ENCODE measurements at regions not wholly inside any gene's neighbourhood (a gene's known extent, or its start where the extent isn't known, plus 50 kb on each side); places are given as distances from the start of the nearest gene placed in this dataset.
"Not testable (repeated sequence)": the region's sequence is repeated elsewhere in the genome, so short reads cannot be mapped to it uniquely, and the experiment has no call there.

DNA sequence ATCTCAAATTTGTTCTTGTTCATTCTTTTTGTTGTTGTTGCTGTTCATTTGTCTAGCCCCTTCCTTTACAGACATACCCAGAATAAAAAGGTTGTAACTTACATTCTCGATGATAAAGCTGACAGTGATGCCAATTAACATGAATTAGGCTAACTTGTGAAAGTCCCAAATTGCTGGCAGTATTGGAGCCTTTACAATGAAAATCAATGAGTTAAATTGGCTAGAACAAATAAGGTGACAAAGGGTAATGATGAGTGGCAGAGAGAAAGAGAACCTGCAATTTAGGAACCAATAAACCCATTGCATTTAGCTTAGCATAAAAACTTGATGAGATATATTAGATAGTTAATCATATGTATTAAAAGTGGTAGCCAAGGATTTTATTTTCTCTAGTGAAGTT lies 521.0 kb downstream of the ADCYAP1 start:
- DNase-seq (ENCODE audit: low spot score): no peak
- Histone ChIP-seq H3K4me3 (no peak overlapping the region), H3K27ac (no peak overlapping the region)
- TF ChIP-seq, protein P1, sequence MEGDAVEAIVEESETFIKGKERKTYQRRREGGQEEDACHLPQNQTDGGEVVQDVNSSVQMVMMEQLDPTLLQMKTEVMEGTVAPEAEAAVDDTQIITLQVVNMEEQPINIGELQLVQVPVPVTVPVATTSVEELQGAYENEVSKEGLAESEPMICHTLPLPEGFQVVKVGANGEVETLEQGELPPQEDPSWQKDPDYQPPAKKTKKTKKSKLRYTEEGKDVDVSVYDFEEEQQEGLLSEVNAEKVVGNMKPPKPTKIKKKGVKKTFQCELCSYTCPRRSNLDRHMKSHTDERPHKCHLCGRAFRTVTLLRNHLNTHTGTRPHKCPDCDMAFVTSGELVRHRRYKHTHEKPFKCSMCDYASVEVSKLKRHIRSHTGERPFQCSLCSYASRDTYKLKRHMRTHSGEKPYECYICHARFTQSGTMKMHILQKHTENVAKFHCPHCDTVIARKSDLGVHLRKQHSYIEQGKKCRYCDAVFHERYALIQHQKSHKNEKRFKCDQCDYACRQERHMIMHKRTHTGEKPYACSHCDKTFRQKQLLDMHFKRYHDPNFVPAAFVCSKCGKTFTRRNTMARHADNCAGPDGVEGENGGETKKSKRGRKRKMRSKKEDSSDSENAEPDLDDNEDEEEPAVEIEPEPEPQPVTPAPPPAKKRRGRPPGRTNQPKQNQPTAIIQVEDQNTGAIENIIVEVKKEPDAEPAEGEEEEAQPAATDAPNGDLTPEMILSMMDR (IDR thresholded peaks at IDR 0.05): no peak

DNA sequence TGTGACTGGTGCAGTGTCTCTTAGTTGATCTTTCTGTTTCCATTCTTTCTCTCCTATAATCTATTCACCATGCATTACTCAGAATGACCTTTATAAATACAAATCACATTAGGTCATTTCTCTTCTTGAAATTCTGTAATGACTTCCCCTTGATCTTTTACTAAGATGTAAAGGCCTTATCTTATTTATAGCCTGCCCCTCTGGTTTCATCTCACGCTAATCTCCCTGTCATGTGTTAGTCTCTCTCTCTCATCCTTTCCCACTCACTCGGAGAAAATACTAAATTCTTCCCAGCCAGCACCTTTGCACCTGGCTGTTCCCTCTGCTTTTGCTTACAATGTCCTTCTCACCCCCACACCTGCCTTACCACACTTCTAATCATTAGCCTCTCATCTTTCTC lies 530.8 kb downstream of the ADCYAP1 start:
- TF ChIP-seq, protein P1 (IDR thresholded peaks at IDR 0.05): no peak
- Histone ChIP-seq H3K27ac (no peak overlapping the region), H3K4me3 (no peak overlapping the region)
- DNase-seq (ENCODE audit: low spot score): no peak

DNA sequence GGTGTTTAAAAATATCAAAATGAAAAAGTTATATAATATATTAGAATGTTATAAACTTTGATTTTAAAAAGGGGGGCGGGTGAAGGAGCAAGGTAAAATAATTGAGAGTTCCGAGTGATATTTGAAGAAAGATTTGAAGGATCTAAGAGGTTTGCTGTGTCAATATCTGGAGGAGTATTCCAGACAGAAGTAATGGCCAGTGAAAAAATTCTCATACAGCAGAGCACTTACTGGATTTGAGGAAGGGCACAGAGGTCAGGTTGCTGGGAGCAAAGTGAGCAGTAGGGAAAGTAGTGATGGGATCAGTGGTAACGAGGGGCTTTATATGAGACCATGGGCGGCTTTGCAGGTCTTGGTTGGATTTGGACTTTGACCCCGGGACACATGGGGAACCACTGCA lies 531.5 kb downstream of the ADCYAP1 start:
- H3K4me3 ChIP-seq: no peak overlapping the region
- no peak for DNase-seq (ENCODE audit: low spot score)
- TF ChIP-seq, protein P1 (IDR thresholded peaks at IDR 0.05): no peak

DNA sequence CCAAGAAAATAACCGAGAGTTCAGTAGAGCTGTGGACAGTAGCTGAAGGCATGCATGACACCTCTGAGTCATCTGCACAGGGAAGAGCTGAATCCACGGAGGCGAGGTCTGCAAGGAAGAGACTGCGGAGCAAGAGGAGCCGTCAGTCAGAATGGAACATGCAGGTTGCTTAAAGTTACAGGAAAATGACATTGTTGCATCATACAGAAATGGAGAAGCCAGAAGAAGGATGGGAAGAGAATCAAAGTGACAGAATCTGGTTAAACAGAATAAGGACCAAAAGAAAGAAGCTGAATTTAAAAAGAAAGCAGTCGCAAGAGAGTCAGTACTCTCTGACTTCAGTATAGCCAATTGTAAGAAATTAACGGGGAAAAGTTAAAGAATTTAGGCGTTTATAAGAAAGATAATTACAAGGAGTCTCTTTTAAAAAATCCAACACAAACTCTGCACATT lies 533.8 kb downstream of the ADCYAP1 start:
- H3K4me3 ChIP-seq: no peak overlapping the region
- TF ChIP-seq, protein P1 (IDR thresholded peaks at IDR 0.05): no peak
- no peak for DNase-seq (ENCODE audit: low spot score)
- H3K27ac ChIP-seq: no peak overlapping the region

More for the DNA sequence above, 531.5 kb downstream of the ADCYAP1 start:
- H3K27ac ChIP-seq: no peak overlapping the region

DNA sequence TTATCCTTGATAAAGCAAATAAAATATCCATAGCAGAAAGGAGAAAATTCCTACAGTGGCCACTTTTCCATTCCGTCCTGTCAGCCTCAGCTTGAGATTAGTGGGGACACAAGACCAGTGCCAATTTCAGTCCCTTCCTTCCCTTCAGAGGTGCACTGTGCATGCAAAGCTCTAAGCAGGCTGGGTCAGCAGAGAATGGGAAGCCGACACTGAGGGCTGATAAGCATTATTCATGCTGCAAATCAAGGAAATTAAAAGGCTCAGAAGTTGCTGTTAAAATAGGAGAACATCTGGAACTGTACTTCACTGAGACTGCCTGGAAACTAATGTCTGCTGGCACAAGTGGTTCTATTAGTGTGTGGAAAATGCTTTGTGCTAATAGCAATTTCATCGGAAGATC lies 534.3 kb downstream of the ADCYAP1 start:
- DNase-seq (ENCODE audit: low spot score): no peak
- TF ChIP-seq, protein P1 (IDR thresholded peaks at IDR 0.05): no peak
- no peak overlapping the region for H3K4me3 ChIP-seq
- H3K27ac ChIP-seq: no peak overlapping the region

DNA sequence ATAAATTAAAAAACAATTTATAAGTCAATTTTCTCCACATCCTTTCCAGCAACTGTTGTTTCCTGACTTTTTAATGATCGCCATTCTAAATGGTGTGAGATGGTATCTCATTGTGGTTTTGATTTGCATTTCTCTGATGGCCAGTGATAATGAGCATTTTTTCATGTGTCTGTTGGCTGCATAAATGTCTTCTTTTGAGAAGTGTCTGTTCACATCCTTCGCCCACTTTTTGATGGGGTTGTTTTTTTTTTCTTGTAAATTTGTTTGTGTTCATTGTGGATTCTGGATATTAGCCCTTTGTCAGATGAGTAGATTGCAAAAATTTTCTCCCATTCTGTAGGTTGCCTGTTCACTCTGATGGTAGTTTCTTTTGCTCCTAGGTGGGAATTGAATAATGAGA lies 539.4 kb downstream of the ADCYAP1 start:
- not testable (repeated sequence) for H3K4me3 ChIP-seq; H3K27ac ChIP-seq; DNase-seq (ENCODE audit: low spot score)

DNA sequence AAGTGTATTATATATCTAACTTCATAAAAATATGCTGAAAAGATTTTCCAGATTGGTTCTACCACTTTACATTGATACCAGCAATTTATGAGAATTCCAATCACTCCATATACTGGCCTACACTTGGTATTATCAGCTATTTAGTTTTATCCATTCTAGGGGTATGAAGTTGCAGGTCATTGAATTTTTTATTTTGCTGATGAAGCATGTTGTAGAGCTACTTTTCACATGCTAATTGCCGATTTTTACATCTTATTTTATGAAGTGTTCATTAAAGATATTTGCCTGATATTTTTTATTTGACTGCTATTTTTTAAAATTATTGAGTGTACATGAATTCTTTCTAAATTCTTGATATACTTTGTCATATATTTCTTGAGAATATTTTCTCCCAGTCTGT lies 542.1 kb downstream of the ADCYAP1 start:
- TF ChIP-seq, protein P1 (IDR thresholded peaks at IDR 0.05): no peak
- H3K27ac ChIP-seq: no peak overlapping the region
- DNase-seq (ENCODE audit: low spot score): no peak
- H3K4me3 ChIP-seq: no peak overlapping the region

DNA sequence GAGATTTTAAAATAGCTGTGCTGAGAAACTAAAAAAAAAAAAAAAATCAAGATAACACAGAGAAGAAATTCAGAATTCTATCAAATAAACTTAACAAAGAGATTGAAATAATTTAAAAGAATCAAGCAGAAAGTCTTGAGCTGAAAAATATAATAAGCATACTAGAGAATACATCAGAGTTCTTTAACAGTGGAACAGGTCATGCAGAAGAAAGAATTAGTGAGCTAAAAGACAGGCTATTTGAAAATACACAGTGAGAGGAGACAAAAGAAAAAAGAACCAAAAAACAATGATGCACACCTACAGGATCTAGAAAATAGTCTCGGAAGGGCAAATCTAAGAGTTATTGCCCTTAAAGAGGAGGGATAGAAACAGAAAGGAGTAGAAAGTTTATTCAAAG lies 548.1 kb downstream of the ADCYAP1 start:
- no peak overlapping the region for H3K4me3 ChIP-seq
- DNase-seq (ENCODE audit: low spot score): no peak
- H3K27ac ChIP-seq: no peak overlapping the region
- TF ChIP-seq, protein P1 (IDR thresholded peaks at IDR 0.05): no peak
